ENCODE measurements at regions not wholly inside any gene's neighbourhood (a gene's known extent, or its start where the extent isn't known, plus 50 kb on each side); places are given as distances from the start of the nearest gene placed in this dataset.

- Mint-ChIP-seq H3K4me3 (no peak overlapping the region), H3K27ac (no peak overlapping the region), H3K9me3 (peaks cover 2% of the 10 kb centered on the region; the same call in 1 of the 3 replicates), H3K36me3 (ENCODE audit: low read depth) (no peaks in the 10 kb centered on the region), H3K4me1 (peaks cover 3% of the 10 kb centered on the region; the same call in 1 of the 3 replicates), H3K27me3 (ENCODE audit: insufficient read depth, low read depth, poor library complexity) (peaks cover 4% of the 10 kb centered on the region)
- DNase-seq (ENCODE audit: low spot score) (no peak), ATAC-seq (no peak)
- no peaks in the 10 kb centered on the region for H4K20me1 ChIP-seq (replicated peaks; ENCODE audit: insufficient read depth)
- no peaks in the 10 kb centered on the region; the same call in 1 of the 2 replicates for H3K9me2 ChIP-seq (ENCODE audit: insufficient read depth)
- no peak overlapping the region for H3K27ac ChIP-seq (ENCODE audit: low read depth)
- no peaks in the 10 kb centered on the region for H3K27me3 ChIP-seq (ENCODE audit: insufficient read depth)
- H3K4me2 ChIP-seq: no peak overlapping the region
- no peaks in the 10 kb centered on the region for H3K4me1 ChIP-seq (ENCODE audit: insufficient read depth)
- no peak overlapping the region for H3K4me3 ChIP-seq
- no peaks in the 10 kb centered on the region for H3F3A ChIP-seq (replicated peaks; ENCODE audit: low read depth)
- H3K36me3 ChIP-seq (ENCODE audit: insufficient read depth): no peaks in the 10 kb centered on the region
- H2AFZ ChIP-seq: no peak overlapping the region
- no peaks in the 10 kb centered on the region for H3K79me2 ChIP-seq (replicated peaks; ENCODE audit: insufficient read depth)
- no peak for TF ChIP-seq ETS1 (IDR thresholded peaks at IDR 0.05)
- no peak for TF ChIP-seq CTCF (conservative IDR thresholded peaks at IDR 0.05; ENCODE audit: low read depth in 2 of 2)
- no peak for TF ChIP-seq JUNB (IDR thresholded peaks at IDR 0.05; ENCODE audit: unreplicated experiment)
- TF ChIP-seq POLR2AphosphoS5 (IDR thresholded peaks at IDR 0.05; ENCODE audit: low read depth): no peak
- no peak for TF ChIP-seq STAT1 (IDR thresholded peaks at IDR 0.05; ENCODE audit: unreplicated experiment)
- TF ChIP-seq ZNF114 (CRISPR knock-in tag; IDR thresholded peaks at IDR 0.05): no peak
- no peak for TF ChIP-seq CREB1 (CRISPR knock-in tag; IDR thresholded peaks at IDR 0.05; ENCODE audit: low read depth)
- no peak for TF ChIP-seq EZH2phosphoT487 (IDR thresholded peaks at IDR 0.05; ENCODE audit: unreplicated experiment)
- no peak for TF ChIP-seq ZNF331 (CRISPR knock-in tag; IDR thresholded peaks at IDR 0.05; ENCODE audit: low read depth)
- TF ChIP-seq NANOG (IDR thresholded peaks at IDR 0.05; ENCODE audit: borderline replicate concordance): no peak
- no peak for TF ChIP-seq EZH2 (IDR thresholded peaks at IDR 0.05; ENCODE audit: low read depth, unreplicated experiment)
- TF ChIP-seq ZNF462 (CRISPR knock-in tag; IDR thresholded peaks at IDR 0.05): no peak
Measured at GRCh38 chr16:9644258-9644657, 538.0 kb downstream of the GRIN2A start.
